ENCODE measurements at regions not wholly inside any gene's neighbourhood (a gene's known extent, or its start where the extent isn't known, plus 50 kb on each side); places are given as distances from the start of the nearest gene placed in this dataset.
A peak's percentile ranks its signal among the peaks of the same experiment; 100 is the strongest.

DNA sequence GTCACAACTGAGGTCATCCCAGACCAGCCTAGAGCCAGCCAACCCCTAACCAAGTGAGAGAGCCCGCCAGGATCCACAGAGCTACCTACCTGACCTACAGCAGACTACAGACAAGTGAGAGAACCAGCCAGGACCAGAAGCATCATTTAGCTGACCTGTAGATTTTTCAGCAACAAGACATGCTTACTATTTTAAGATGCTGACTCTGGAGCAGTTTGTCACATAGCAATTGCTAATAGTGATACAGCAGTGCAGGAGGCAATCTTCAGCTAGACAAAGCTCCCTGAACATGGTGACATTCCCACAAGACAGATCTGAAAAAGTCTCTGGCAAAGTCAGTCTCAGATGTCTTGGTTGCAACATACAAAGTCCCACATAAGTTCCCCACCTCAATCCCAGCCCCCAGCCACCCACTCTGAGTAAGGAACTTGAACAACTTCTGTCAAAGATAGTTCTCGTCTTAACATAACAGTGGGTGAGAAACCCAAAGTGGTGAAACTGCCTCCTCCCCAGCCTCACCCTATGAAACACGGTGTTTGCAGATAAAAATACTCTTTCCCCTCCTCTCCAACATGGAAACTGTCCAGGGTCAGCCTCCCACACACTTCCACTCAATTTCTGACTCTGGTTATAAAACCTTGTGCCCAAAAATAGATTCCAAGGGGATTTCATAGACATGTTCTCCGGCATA is 120.3 kb upstream of the SLC6A11 start:
- peaks cover 94% of the 10 kb centered on the region for H3K27me3 Mint-ChIP-seq (ENCODE audit: unreplicated experiment)
- intact Hi-C loops (cut with micrococcal nuclease; ENCODE audit: unreplicated experiment), result no loop called here
- no peak overlapping the region for H3K4me3 Mint-ChIP-seq (ENCODE audit: low read depth, unreplicated experiment)
- no peaks in the 10 kb centered on the region for H3K9me3 Mint-ChIP-seq (ENCODE audit: low read depth, unreplicated experiment)
- CTCF ChIA-PET, result no interaction called here
- H3K4me1 Mint-ChIP-seq (ENCODE audit: low read depth, unreplicated experiment), result no peaks in the 10 kb centered on the region
- BruUV-seq (replicated peaks), result no TSS peak
- H3K27ac Mint-ChIP-seq (ENCODE audit: unreplicated experiment), result no peak overlapping the region
- no peaks in the 10 kb centered on the region for H3K36me3 Mint-ChIP-seq (ENCODE audit: insufficient read depth, unreplicated experiment)
- TF ChIP-seq, protein P1, sequence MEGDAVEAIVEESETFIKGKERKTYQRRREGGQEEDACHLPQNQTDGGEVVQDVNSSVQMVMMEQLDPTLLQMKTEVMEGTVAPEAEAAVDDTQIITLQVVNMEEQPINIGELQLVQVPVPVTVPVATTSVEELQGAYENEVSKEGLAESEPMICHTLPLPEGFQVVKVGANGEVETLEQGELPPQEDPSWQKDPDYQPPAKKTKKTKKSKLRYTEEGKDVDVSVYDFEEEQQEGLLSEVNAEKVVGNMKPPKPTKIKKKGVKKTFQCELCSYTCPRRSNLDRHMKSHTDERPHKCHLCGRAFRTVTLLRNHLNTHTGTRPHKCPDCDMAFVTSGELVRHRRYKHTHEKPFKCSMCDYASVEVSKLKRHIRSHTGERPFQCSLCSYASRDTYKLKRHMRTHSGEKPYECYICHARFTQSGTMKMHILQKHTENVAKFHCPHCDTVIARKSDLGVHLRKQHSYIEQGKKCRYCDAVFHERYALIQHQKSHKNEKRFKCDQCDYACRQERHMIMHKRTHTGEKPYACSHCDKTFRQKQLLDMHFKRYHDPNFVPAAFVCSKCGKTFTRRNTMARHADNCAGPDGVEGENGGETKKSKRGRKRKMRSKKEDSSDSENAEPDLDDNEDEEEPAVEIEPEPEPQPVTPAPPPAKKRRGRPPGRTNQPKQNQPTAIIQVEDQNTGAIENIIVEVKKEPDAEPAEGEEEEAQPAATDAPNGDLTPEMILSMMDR (IDR thresholded peaks at IDR 0.05; ENCODE audit: unreplicated experiment), result no peak
- no peak for DNase-seq

DNA sequence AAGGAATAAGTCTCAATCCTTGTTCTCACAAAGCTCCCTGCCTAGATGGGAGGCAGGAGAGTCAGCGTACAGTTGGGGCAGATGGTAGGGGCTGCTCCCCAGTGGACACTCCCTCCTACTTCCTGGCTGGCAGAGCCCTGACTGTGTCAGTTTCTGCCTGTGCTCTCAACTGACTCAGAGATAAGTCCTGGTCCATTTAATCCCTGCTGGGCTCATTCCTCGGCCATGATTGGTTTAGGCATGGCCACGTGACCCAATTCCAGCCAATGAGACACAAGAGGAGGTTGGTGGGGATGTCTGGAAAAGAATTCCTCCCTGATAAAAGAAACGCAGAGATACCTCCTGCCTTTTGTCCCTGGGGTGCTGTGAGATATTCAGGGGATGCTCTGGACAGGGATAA is 118.1 kb upstream of the SLC6A11 start:
- CTCF ChIA-PET, result no interaction called here
- intact Hi-C loops (cut with micrococcal nuclease; ENCODE audit: unreplicated experiment), result no loop called here
- H3K4me1 Mint-ChIP-seq (ENCODE audit: low read depth, unreplicated experiment), result no peaks in the 10 kb centered on the region

DNA sequence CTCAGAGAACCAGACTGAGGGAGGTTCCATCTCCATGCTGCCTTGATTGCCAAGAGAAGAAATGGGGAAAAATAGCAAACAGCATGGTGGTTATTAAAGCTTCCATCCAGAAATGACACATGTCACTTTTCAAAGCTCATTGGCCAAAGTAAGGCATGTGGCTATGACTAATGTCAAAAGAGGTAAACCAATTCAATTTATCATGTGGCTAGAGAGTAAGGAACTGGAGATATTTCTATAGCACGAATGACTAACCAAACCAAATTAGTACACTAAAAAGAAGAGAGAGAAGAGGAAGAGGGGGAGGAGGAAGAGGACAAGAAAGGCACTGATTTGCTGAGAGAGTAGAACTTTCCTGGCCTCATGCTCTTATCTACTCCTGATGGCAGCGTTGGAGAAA is 115.2 kb upstream of the SLC6A11 start:
- CTCF ChIA-PET, result no interaction called here
- no peaks in the 10 kb centered on the region for H3K9me3 Mint-ChIP-seq (ENCODE audit: low read depth, unreplicated experiment)
- H3K36me3 Mint-ChIP-seq (ENCODE audit: insufficient read depth, unreplicated experiment), result no peaks in the 10 kb centered on the region
- peaks cover 100% of the 10 kb centered on the region for H3K27me3 Mint-ChIP-seq (ENCODE audit: unreplicated experiment)
- TF ChIP-seq, protein P1 (IDR thresholded peaks at IDR 0.05; ENCODE audit: unreplicated experiment), result no peak
- DNase-seq, result no peak
- BruUV-seq (replicated peaks), result no TSS peak
- no peak overlapping the region for H3K27ac Mint-ChIP-seq (ENCODE audit: unreplicated experiment)
- no peak overlapping the region for H3K4me3 Mint-ChIP-seq (ENCODE audit: low read depth, unreplicated experiment)
- intact Hi-C loops (cut with micrococcal nuclease; ENCODE audit: unreplicated experiment), result no loop called here
- H3K4me1 Mint-ChIP-seq (ENCODE audit: low read depth, unreplicated experiment), result no peaks in the 10 kb centered on the region

More for the DNA sequence above, 118.1 kb upstream of the SLC6A11 start:
- Mint-ChIP-seq H3K4me3 (ENCODE audit: low read depth, unreplicated experiment) (no peak overlapping the region), H3K27me3 (ENCODE audit: unreplicated experiment) (peaks cover 99% of the 10 kb centered on the region), H3K9me3 (ENCODE audit: low read depth, unreplicated experiment) (no peaks in the 10 kb centered on the region), H3K36me3 (ENCODE audit: insufficient read depth, unreplicated experiment) (no peaks in the 10 kb centered on the region), H3K27ac (ENCODE audit: unreplicated experiment) (no peak overlapping the region)
- BruUV-seq (replicated peaks), result no TSS peak
- peak; percentile 6 for DNase-seq
- TF ChIP-seq, protein P1 (IDR thresholded peaks at IDR 0.05; ENCODE audit: unreplicated experiment), result no peak

DNA sequence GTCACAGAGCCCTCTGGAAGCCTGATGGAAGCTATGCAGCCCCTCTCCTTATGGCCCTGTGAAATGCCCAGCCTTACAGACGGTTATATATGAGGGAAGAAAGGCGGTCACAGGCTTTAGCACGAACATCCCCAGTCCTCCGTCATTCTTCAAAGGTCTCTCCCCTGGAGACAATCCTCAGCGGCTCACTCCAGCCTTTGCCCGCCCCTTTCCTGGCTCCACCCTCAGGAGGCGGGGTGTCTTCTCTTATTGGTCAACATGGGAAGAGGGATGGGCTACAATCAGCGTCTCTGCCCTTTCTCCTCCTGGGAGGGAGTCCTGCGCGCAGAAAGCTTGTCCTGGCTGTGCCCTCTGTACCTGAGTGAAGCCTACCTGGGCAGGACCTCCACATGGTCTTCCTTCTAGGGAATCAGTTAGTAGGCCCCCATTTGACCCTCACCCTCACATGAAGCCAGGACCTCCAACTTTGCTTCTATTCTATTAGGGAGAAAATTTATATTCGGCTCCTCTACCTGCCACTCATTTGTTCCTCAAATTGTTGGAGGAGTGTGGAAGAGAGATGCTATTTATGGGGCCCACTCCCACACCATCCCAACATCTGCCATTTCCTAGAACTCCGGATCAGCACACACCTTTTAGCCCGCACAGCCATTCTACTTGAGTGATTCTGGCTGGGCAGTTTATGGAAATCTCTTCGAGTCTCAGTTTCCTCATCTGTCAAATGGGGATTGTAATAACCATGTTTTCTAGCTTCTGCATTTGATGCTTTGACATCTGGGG is 112.9 kb upstream of the SLC6A11 start:
- CTCF ChIA-PET, result no interaction called here
- no TSS peak for BruUV-seq (replicated peaks)
- no peak overlapping the region for H3K4me3 Mint-ChIP-seq (ENCODE audit: low read depth, unreplicated experiment)
- peaks cover 96% of the 10 kb centered on the region for H3K27me3 Mint-ChIP-seq (ENCODE audit: unreplicated experiment)
- DNase-seq, result peak; percentile 23
- no peaks in the 10 kb centered on the region for H3K9me3 Mint-ChIP-seq (ENCODE audit: low read depth, unreplicated experiment)
- H3K36me3 Mint-ChIP-seq (ENCODE audit: insufficient read depth, unreplicated experiment), result peaks cover 4% of the 10 kb centered on the region
- intact Hi-C loops (cut with micrococcal nuclease; ENCODE audit: unreplicated experiment), result no loop called here
- TF ChIP-seq, protein P1 (IDR thresholded peaks at IDR 0.05; ENCODE audit: unreplicated experiment), result no peak
- no peaks in the 10 kb centered on the region for H3K4me1 Mint-ChIP-seq (ENCODE audit: low read depth, unreplicated experiment)
- no peak overlapping the region for H3K27ac Mint-ChIP-seq (ENCODE audit: unreplicated experiment)
